ENCODE measurements at regions not wholly inside any gene's neighbourhood (a gene's known extent, or its start where the extent isn't known, plus 50 kb on each side); places are given as distances from the start of the nearest gene placed in this dataset.

- H3K27me3 Mint-ChIP-seq (ENCODE audit: insufficient read depth, low read depth, poor library complexity) = no peaks in the 10 kb centered on the region
- Histone ChIP-seq H4K20me1 (replicated peaks; ENCODE audit: insufficient read depth) (no peaks in the 10 kb centered on the region), H3K4me2 (no peak overlapping the region), H3K36me3 (ENCODE audit: insufficient read depth) (no peaks in the 10 kb centered on the region), H3F3A (replicated peaks; ENCODE audit: low read depth) (no peaks in the 10 kb centered on the region), H3K9me2 (ENCODE audit: insufficient read depth) (0 out of 2 replicates have a peak, but pooled peaks cover 9% of the 10 kb centered on the region), H2AFZ (no peak overlapping the region), H3K4me3 (no peak overlapping the region), H3K27ac (ENCODE audit: low read depth) (no peak overlapping the region), H3K79me2 (replicated peaks; ENCODE audit: insufficient read depth) (no peaks in the 10 kb centered on the region), H3K4me1 (ENCODE audit: insufficient read depth) (no peaks in the 10 kb centered on the region), H3K27me3 (ENCODE audit: insufficient read depth) (no peaks in the 10 kb centered on the region)
- no peak overlapping the region for H3K4me3 Mint-ChIP-seq
- DNase-seq (ENCODE audit: low spot score) = no peak
- H3K4me1 Mint-ChIP-seq = no peaks in the 10 kb centered on the region
- ATAC-seq = no peak
- H3K9me3 Mint-ChIP-seq = peaks cover 5% of the 10 kb centered on the region
- TF ChIP-seq POLR2AphosphoS5 (IDR thresholded peaks at IDR 0.05; ENCODE audit: low read depth) (no peak), CREB1 (CRISPR knock-in tag; IDR thresholded peaks at IDR 0.05; ENCODE audit: low read depth) (no peak), REST (IDR thresholded peaks at IDR 0.05; ENCODE audit: unreplicated experiment) (no peak), ZNF331 (CRISPR knock-in tag; IDR thresholded peaks at IDR 0.05; ENCODE audit: low read depth) (no peak), ZNF462 (CRISPR knock-in tag; IDR thresholded peaks at IDR 0.05) (no peak), ZNF114 (CRISPR knock-in tag; IDR thresholded peaks at IDR 0.05) (no peak), NANOG (IDR thresholded peaks at IDR 0.05; ENCODE audit: borderline replicate concordance) (no peak), STAT1 (IDR thresholded peaks at IDR 0.05; ENCODE audit: unreplicated experiment) (no peak), EZH2phosphoT487 (IDR thresholded peaks at IDR 0.05; ENCODE audit: unreplicated experiment) (no peak), JUNB (IDR thresholded peaks at IDR 0.05; ENCODE audit: unreplicated experiment) (no peak), EZH2 (IDR thresholded peaks at IDR 0.05; ENCODE audit: low read depth, unreplicated experiment) (no peak)
- TF ChIP-seq, protein P1, sequence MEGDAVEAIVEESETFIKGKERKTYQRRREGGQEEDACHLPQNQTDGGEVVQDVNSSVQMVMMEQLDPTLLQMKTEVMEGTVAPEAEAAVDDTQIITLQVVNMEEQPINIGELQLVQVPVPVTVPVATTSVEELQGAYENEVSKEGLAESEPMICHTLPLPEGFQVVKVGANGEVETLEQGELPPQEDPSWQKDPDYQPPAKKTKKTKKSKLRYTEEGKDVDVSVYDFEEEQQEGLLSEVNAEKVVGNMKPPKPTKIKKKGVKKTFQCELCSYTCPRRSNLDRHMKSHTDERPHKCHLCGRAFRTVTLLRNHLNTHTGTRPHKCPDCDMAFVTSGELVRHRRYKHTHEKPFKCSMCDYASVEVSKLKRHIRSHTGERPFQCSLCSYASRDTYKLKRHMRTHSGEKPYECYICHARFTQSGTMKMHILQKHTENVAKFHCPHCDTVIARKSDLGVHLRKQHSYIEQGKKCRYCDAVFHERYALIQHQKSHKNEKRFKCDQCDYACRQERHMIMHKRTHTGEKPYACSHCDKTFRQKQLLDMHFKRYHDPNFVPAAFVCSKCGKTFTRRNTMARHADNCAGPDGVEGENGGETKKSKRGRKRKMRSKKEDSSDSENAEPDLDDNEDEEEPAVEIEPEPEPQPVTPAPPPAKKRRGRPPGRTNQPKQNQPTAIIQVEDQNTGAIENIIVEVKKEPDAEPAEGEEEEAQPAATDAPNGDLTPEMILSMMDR (conservative IDR thresholded peaks at IDR 0.05; ENCODE audit: low read depth in 2 of 2) = no peak
- TF ChIP-seq, protein P2, sequence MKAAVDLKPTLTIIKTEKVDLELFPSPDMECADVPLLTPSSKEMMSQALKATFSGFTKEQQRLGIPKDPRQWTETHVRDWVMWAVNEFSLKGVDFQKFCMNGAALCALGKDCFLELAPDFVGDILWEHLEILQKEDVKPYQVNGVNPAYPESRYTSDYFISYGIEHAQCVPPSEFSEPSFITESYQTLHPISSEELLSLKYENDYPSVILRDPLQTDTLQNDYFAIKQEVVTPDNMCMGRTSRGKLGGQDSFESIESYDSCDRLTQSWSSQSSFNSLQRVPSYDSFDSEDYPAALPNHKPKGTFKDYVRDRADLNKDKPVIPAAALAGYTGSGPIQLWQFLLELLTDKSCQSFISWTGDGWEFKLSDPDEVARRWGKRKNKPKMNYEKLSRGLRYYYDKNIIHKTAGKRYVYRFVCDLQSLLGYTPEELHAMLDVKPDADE (IDR thresholded peaks at IDR 0.05) = no peak
- no peak overlapping the region for H3K27ac Mint-ChIP-seq
- 0 out of 3 replicates have a peak, but pooled peaks cover 3% of the 10 kb centered on the region for H3K36me3 Mint-ChIP-seq (ENCODE audit: low read depth)
Observed at GRCh38 chr3:20400281-20400680, 214.3 kb upstream of the SGO1 start.
